ENCODE measurements at regions not wholly inside any gene's neighbourhood (a gene's known extent, or its start where the extent isn't known, plus 50 kb on each side); places are given as distances from the start of the nearest gene placed in this dataset.

DNA sequence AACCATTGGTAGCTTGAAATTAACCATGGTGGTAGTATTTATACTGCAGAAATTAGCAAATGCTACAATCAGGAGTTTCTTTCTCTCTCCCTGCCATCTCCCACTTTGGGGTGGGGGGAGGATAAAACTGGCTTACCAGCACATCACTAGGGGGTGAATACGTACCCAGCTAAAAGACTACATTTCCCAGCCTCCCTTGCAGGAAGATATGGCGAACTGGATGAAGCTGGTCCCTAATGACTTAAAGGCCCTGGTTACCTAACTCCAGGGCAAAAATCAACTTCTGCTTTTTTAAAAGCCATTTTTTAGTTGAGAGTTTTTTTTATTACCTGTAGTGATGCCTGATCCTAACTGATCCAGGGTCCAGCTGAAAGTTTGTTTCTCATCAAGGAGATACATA, 70.3 kb upstream of the RAB12 start:
- TF ChIP-seq, protein P1, sequence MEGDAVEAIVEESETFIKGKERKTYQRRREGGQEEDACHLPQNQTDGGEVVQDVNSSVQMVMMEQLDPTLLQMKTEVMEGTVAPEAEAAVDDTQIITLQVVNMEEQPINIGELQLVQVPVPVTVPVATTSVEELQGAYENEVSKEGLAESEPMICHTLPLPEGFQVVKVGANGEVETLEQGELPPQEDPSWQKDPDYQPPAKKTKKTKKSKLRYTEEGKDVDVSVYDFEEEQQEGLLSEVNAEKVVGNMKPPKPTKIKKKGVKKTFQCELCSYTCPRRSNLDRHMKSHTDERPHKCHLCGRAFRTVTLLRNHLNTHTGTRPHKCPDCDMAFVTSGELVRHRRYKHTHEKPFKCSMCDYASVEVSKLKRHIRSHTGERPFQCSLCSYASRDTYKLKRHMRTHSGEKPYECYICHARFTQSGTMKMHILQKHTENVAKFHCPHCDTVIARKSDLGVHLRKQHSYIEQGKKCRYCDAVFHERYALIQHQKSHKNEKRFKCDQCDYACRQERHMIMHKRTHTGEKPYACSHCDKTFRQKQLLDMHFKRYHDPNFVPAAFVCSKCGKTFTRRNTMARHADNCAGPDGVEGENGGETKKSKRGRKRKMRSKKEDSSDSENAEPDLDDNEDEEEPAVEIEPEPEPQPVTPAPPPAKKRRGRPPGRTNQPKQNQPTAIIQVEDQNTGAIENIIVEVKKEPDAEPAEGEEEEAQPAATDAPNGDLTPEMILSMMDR (IDR thresholded peaks at IDR 0.05; ENCODE audit: insufficient read depth, low read length) = no peak
- TF ChIP-seq POLR2AphosphoS5 (IDR thresholded peaks at IDR 0.05; ENCODE audit: low read depth) = no peak

Measured in HL-60 (cell line).